ENCODE measurements at regions not wholly inside any gene's neighbourhood (a gene's known extent, or its start where the extent isn't known, plus 50 kb on each side); places are given as distances from the start of the nearest gene placed in this dataset.

GRCh38 chr15:79373113-79373512 lies 59.0 kb upstream of the MINAR1 start:
- peaks cover 9% of the 10 kb centered on the region for H3K4me1 ChIP-seq (ENCODE audit: low read length)
- no peaks in the 10 kb centered on the region for H4K20me1 ChIP-seq (ENCODE audit: insufficient read depth, low read length)
- no peaks in the 10 kb centered on the region for H3K36me3 ChIP-seq (replicated peaks; ENCODE audit: low read depth, low read length)
- no peak overlapping the region for H3K27ac ChIP-seq (ENCODE audit: low read length)
- no peaks in the 10 kb centered on the region for H3K9me3 ChIP-seq (ENCODE audit: insufficient read depth, low read length)
- no peak overlapping the region for H3K4me3 ChIP-seq (ENCODE audit: low read length)
- H3K9ac ChIP-seq (ENCODE audit: low read length): no peak overlapping the region
- TF ChIP-seq EZH2phosphoT487 (IDR thresholded peaks at IDR 0.05; ENCODE audit: low read depth): no peak
- no peak for TF ChIP-seq CTCF (IDR thresholded peaks at IDR 0.05; ENCODE audit: low read depth, low read length)
- H3K79me2 ChIP-seq (ENCODE audit: low read length): no peaks in the 10 kb centered on the region
- no peak overlapping the region for H3K4me2 ChIP-seq (ENCODE audit: low read length)
- no peaks in the 10 kb centered on the region for H3K27me3 ChIP-seq (ENCODE audit: low read depth, low read length)
- H2AFZ ChIP-seq (ENCODE audit: low read depth, low read length): no peak overlapping the region

- no peaks in the 10 kb centered on the region for H3K27me3 ChIP-seq (ENCODE audit: low read depth, low read length)
- no peaks in the 10 kb centered on the region for H3K79me2 ChIP-seq (ENCODE audit: low read length)
- H2AFZ ChIP-seq (ENCODE audit: low read depth, low read length): no peak overlapping the region
- no peak overlapping the region for H3K9ac ChIP-seq (ENCODE audit: low read length)
- no peak overlapping the region for H3K4me3 ChIP-seq (ENCODE audit: low read length)
- no peak overlapping the region for H3K27ac ChIP-seq (ENCODE audit: low read length)
- no peaks in the 10 kb centered on the region for H3K36me3 ChIP-seq (replicated peaks; ENCODE audit: low read depth, low read length)
- no peak for TF ChIP-seq CTCF (IDR thresholded peaks at IDR 0.05; ENCODE audit: low read depth, low read length)
- TF ChIP-seq EZH2phosphoT487 (IDR thresholded peaks at IDR 0.05; ENCODE audit: low read depth): no peak
- peaks cover 9% of the 10 kb centered on the region for H3K4me1 ChIP-seq (ENCODE audit: low read length)
- H3K4me2 ChIP-seq (ENCODE audit: low read length): no peak overlapping the region
- no peaks in the 10 kb centered on the region for H3K9me3 ChIP-seq (ENCODE audit: insufficient read depth, low read length)
- no peaks in the 10 kb centered on the region for H4K20me1 ChIP-seq (ENCODE audit: insufficient read depth, low read length)
Observed at GRCh38 chr15:79373728-79374127, 58.4 kb upstream of the MINAR1 start.

- TF ChIP-seq EZH2phosphoT487 (IDR thresholded peaks at IDR 0.05; ENCODE audit: low read depth) (no peak), CTCF (IDR thresholded peaks at IDR 0.05; ENCODE audit: low read depth, low read length) (no peak)
- H3K4me3 ChIP-seq (ENCODE audit: low read length): no peak overlapping the region
- no peak overlapping the region for H3K9ac ChIP-seq (ENCODE audit: low read length)
- no peaks in the 10 kb centered on the region for H3K36me3 ChIP-seq (replicated peaks; ENCODE audit: low read depth, low read length)
- H4K20me1 ChIP-seq (ENCODE audit: insufficient read depth, low read length): no peaks in the 10 kb centered on the region
- H3K79me2 ChIP-seq (ENCODE audit: low read length): no peaks in the 10 kb centered on the region
- H3K4me1 ChIP-seq (ENCODE audit: low read length): peaks cover 2% of the 10 kb centered on the region
- no peak overlapping the region for H3K4me2 ChIP-seq (ENCODE audit: low read length)
- no peaks in the 10 kb centered on the region for H3K9me3 ChIP-seq (ENCODE audit: insufficient read depth, low read length)
- no peak overlapping the region for H2AFZ ChIP-seq (ENCODE audit: low read depth, low read length)
- no peak overlapping the region for H3K27ac ChIP-seq (ENCODE audit: low read length)
- H3K27me3 ChIP-seq (ENCODE audit: low read depth, low read length): no peaks in the 10 kb centered on the region
Observed at GRCh38 chr15:79376383-79376782, 55.8 kb upstream of the MINAR1 start.

GRCh38 chr15:79378394-79379109 lies 53.6 kb upstream of the MINAR1 start:
- Histone ChIP-seq H3K36me3 (replicated peaks; ENCODE audit: low read depth, low read length) (peaks cover 8% of the 10 kb centered on the region), H3K4me1 (ENCODE audit: low read length) (no peaks in the 10 kb centered on the region), H3K9ac (ENCODE audit: low read length) (no peak overlapping the region), H3K4me3 (ENCODE audit: low read length) (no peak overlapping the region), H3K4me2 (ENCODE audit: low read length) (no peak overlapping the region), H3K27ac (ENCODE audit: low read length) (no peak overlapping the region), H4K20me1 (ENCODE audit: insufficient read depth, low read length) (no peaks in the 10 kb centered on the region), H3K27me3 (ENCODE audit: low read depth, low read length) (no peaks in the 10 kb centered on the region), H3K9me3 (ENCODE audit: insufficient read depth, low read length) (no peaks in the 10 kb centered on the region), H2AFZ (ENCODE audit: low read depth, low read length) (no peak overlapping the region), H3K79me2 (ENCODE audit: low read length) (no peaks in the 10 kb centered on the region)
- TF ChIP-seq CTCF (IDR thresholded peaks at IDR 0.05; ENCODE audit: low read depth, low read length): no peak
- no peak for TF ChIP-seq EZH2phosphoT487 (IDR thresholded peaks at IDR 0.05; ENCODE audit: low read depth)
